HepG2 (cell line): ENCODE measurements at regions not wholly inside any gene's neighbourhood (a gene's known extent, or its start where the extent isn't known, plus 50 kb on each side); places are given as distances from the start of the nearest gene placed in this dataset.

Experiments
- EEA1 ChIP-seq: sonication (generic); formaldehyde crosslinking; IDR thresholded peaks from 2 replicates; pipeline ENCODE4 v1.5.1; 2020; ENCODE audit warnings: mild to moderate bottlenecking, missing genetic modification reagents, borderline replicate concordance
- EHMT2 ChIP-seq: fragments of 200-600 bp; sonication (generic); IDR thresholded peaks from 2 replicates; pipeline ENCODE4 v1.7.0; 2017; ENCODE audit warnings: antibody characterized with exemption, low read depth, low read length, borderline replicate concordance
- GABPB1 ChIP-seq: IDR thresholded peaks from 2 replicates; pipeline ENCODE4 v1.6.1; 2016; ENCODE audit warnings: mild to moderate bottlenecking, missing genetic modification reagents, moderate library complexity, missing compliant biosample characterization
- IKZF1 ChIP-seq: fragments of 450-650 bp; IDR thresholded peaks from 2 replicates; pipeline ENCODE4 v1.7.1; 2016
- KLF16 ChIP-seq, 2 experiments: sonication (generic) in 1 of 2; formaldehyde crosslinking in 1 of 2; IDR thresholded peaks; 2 replicates each; pipeline versions ENCODE4 v1.6.1 to v1.8.0; 2016 to 2023; ENCODE audit warnings: missing genetic modification reagents in 2 of 2, missing compliant biosample characterization in 1 of 2
- USF2 ChIP-seq, 2 experiments: sonication (generic) in 1 of 2; formaldehyde crosslinking in 1 of 2; IDR thresholded peaks; 2 replicates each; pipeline versions ENCODE4 v1.5.1 to v1.6.1; 2011 to 2020; ENCODE audit warnings: borderline replicate concordance in 1 of 2, low read depth in 1 of 2, low read length in 1 of 2, mild to moderate bottlenecking in 1 of 2, missing genetic modification reagents in 1 of 2, moderate library complexity in 1 of 2
- ZBED4 ChIP-seq: sonication (generic); formaldehyde crosslinking; IDR thresholded peaks from 2 replicates; pipeline ENCODE4 v1.4.0; 2020; ENCODE audit warnings: missing genetic modification reagents, borderline replicate concordance
- ZHX2 ChIP-seq, 2 experiments: sonication (generic) in 1 of 2; formaldehyde crosslinking in 1 of 2; IDR thresholded peaks; 2 replicates each; pipeline versions ENCODE4 v1.6.1 to v1.9.0; 2014 to 2022; ENCODE audit warnings: antibody characterized with exemption in 1 of 2, borderline replicate concordance in 1 of 2, inconsistent platforms in 1 of 2, low read depth in 1 of 2, missing genetic modification reagents in 1 of 2
- ZNF574 ChIP-seq: sonication (generic); formaldehyde crosslinking; IDR thresholded peaks from 2 replicates; pipeline ENCODE4 v1.4.0; 2020; ENCODE audit warnings: missing genetic modification reagents

GRCh38 chr20:53677447-53678314 lies 84.0 kb upstream of the ZNF217 start (continued):
- TF ChIP-seq EHMT2 = 0 out of 2 replicates have a peak, but pooled peaks have one; percentile 55
- no peak; the same call in 1 of the 2 replicates for TF ChIP-seq EEA1 (CRISPR knock-in tag)
- peak; percentile 67 for TF ChIP-seq GABPB1 (CRISPR knock-in tag)
- peak in 1 of 2 experiments; percentile 85; a peak in 2 of 4 replicates for TF ChIP-seq KLF16 (CRISPR knock-in tag; IDR thresholded peaks at IDR 0.05)
- peak; percentile 68; the same call in 1 of the 2 replicates for TF ChIP-seq ZHX2 (IDR thresholded peaks at IDR 0.05; ENCODE audit: low read depth)
- no peak for TF ChIP-seq ZHX2 (CRISPR knock-in tag; IDR thresholded peaks at IDR 0.05; ENCODE audit: borderline replicate concordance)
- no peak for TF ChIP-seq IKZF1
- peak; percentile 90 for TF ChIP-seq ZNF574 (CRISPR knock-in tag)
- TF ChIP-seq USF2 (IDR thresholded peaks at IDR 0.05; ENCODE audit: low read depth, low read length) = no peak
- peak; percentile 39; the same call in 1 of the 2 replicates for TF ChIP-seq USF2 (CRISPR knock-in tag; IDR thresholded peaks at IDR 0.05; ENCODE audit: borderline replicate concordance)
- TF ChIP-seq ZBED4 (CRISPR knock-in tag) = peak; percentile 71; the same call in 1 of the 2 replicates
